Hepatocyte (in vitro differentiated cells): ENCODE measurements at regions not wholly inside any gene's neighbourhood (a gene's known extent, or its start where the extent isn't known, plus 50 kb on each side); places are given as distances from the start of the nearest gene placed in this dataset.

ENCODE experiments used
- DNase-seq: peaks from one replicate; pipeline ENCODE4 v3.0.0-alpha.2; 2016; ENCODE audit warnings: low spot score
- H2AFZ ChIP-seq: fragments of 200-600 bp; sonication (generic); 2 replicates; pipeline ENCODE4 v1.6.0; 2016; ENCODE audit warnings: antibody characterized with exemption, mild to moderate bottlenecking
- H3K27ac ChIP-seq: fragments of 200-600 bp; sonication (generic); 2 replicates; pipeline ENCODE4 v1.5.1; 2016; ENCODE audit warnings: mild to moderate bottlenecking
- H3K27me3 ChIP-seq: fragments of 200-600 bp; sonication (generic); 2 replicates; pipeline ENCODE4 v1.6.1; 2016
- H3K36me3 ChIP-seq: fragments of 200-600 bp; sonication (generic); replicated peaks from 2 replicates; pipeline ENCODE4 v1.5.1; 2016; ENCODE audit warnings: low read depth; ENCODE audit not compliant: insufficient read depth
- H3K4me1 ChIP-seq: fragments of 200-600 bp; sonication (generic); 2 replicates; pipeline ENCODE4 v1.5.1; 2016; ENCODE audit warnings: mild to moderate bottlenecking, moderate library complexity; ENCODE audit not compliant: insufficient read depth
- H3K4me2 ChIP-seq: fragments of 200-600 bp; sonication (generic); 2 replicates; pipeline ENCODE4 v1.6.0; 2016
- H3K4me3 ChIP-seq: fragments of 200-600 bp; sonication (generic); 2 replicates; pipeline ENCODE4 v1.5.1; 2016; ENCODE audit warnings: mild to moderate bottlenecking
- H3K79me2 ChIP-seq: fragments of 200-600 bp; sonication (generic); 2 replicates; pipeline ENCODE4 v1.6.0; 2017; ENCODE audit warnings: mild to moderate bottlenecking
- H3K9me2 ChIP-seq: fragments of 200-600 bp; sonication (generic); replicated peaks from 2 replicates; pipeline ENCODE4 v1.6.0; 2017; ENCODE audit warnings: mild to moderate bottlenecking; ENCODE audit not compliant: insufficient read depth
- H3K9me3 ChIP-seq: fragments of 200-600 bp; sonication (generic); 2 replicates; pipeline ENCODE4 v1.5.1; 2016; ENCODE audit warnings: low read depth, mild to moderate bottlenecking
- H4K20me1 ChIP-seq: fragments of 200-600 bp; sonication (generic); 2 replicates; pipeline ENCODE4 v1.6.0; 2016; ENCODE audit warnings: mild to moderate bottlenecking; ENCODE audit not compliant: insufficient read depth, poor library complexity, severe bottlenecking
- EZH2 ChIP-seq: fragments of 200-600 bp; sonication (generic); IDR thresholded peaks from 2 replicates; pipeline ENCODE4 v1.6.1; 2016; ENCODE audit warnings: antibody characterized with exemption, mild to moderate bottlenecking, borderline replicate concordance
- EZH2phosphoT487 ChIP-seq: fragments of 200-600 bp; sonication (generic); IDR thresholded peaks from one replicate; pipeline ENCODE4 v1.6.1; 2018; ENCODE audit warnings: antibody characterized with exemption, mild to moderate bottlenecking, low read depth, moderate library complexity; ENCODE audit not compliant: unreplicated experiment, severe bottlenecking
- WGBS: methylation state at CpG from one replicate; pipeline ENCODE4 v1.1.6; 2016; ENCODE audit warnings: low lambda C conversion rate; ENCODE audit errors: missing lambda C conversion rate; 5-methylcytosine and 5-hydroxymethylcytosine counted together
- TF ChIP-seq, protein P1 (sequence below): fragments of 200-600 bp; sonication (generic); IDR thresholded peaks from 2 replicates; pipeline ENCODE4 v1.5.1; 2016; ENCODE audit warnings: antibody characterized with exemption, mild to moderate bottlenecking; ENCODE audit not compliant: poor library complexity

DNA sequence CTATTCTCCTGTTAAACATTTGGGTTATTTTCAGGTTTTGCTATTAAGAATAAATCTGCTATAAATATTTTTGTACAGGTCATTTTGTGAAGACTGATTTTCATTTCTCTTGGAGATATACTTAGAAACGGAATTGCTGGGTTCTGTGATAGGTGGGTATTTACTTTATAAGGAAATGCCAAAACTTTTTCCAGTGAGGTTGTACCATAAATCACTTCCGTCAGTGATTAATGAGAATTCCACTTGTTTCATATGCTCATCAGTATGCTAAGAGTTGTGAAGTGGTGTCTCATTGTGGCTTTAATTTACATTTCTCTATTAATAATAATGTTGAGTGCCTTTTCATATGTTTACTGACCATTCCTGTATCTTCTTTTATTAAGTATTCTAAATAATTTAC, 84.0 kb upstream of the KLF14 start:
- no peak for DNase-seq
- no peaks in the 10 kb centered on the region for H3K9me3 ChIP-seq
- H4K20me1 ChIP-seq: no peaks in the 10 kb centered on the region
- TF ChIP-seq EZH2phosphoT487: no peak
- TF ChIP-seq, protein P1, sequence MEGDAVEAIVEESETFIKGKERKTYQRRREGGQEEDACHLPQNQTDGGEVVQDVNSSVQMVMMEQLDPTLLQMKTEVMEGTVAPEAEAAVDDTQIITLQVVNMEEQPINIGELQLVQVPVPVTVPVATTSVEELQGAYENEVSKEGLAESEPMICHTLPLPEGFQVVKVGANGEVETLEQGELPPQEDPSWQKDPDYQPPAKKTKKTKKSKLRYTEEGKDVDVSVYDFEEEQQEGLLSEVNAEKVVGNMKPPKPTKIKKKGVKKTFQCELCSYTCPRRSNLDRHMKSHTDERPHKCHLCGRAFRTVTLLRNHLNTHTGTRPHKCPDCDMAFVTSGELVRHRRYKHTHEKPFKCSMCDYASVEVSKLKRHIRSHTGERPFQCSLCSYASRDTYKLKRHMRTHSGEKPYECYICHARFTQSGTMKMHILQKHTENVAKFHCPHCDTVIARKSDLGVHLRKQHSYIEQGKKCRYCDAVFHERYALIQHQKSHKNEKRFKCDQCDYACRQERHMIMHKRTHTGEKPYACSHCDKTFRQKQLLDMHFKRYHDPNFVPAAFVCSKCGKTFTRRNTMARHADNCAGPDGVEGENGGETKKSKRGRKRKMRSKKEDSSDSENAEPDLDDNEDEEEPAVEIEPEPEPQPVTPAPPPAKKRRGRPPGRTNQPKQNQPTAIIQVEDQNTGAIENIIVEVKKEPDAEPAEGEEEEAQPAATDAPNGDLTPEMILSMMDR: no peak
- H2AFZ ChIP-seq: no peak overlapping the region
- H3K36me3 ChIP-seq: no peaks in the 10 kb centered on the region
- no peaks in the 10 kb centered on the region for H3K79me2 ChIP-seq
- H3K27me3 ChIP-seq: no peaks in the 10 kb centered on the region
- H3K4me1 ChIP-seq: no peaks in the 10 kb centered on the region
- H3K27ac ChIP-seq: no peak overlapping the region
- WGBS: 86% methylated on average over 2 of the region's 2 CpGs
- no peaks in the 10 kb centered on the region for H3K9me2 ChIP-seq
- no peak overlapping the region for H3K4me3 ChIP-seq
- H3K4me2 ChIP-seq: no peak overlapping the region

DNA sequence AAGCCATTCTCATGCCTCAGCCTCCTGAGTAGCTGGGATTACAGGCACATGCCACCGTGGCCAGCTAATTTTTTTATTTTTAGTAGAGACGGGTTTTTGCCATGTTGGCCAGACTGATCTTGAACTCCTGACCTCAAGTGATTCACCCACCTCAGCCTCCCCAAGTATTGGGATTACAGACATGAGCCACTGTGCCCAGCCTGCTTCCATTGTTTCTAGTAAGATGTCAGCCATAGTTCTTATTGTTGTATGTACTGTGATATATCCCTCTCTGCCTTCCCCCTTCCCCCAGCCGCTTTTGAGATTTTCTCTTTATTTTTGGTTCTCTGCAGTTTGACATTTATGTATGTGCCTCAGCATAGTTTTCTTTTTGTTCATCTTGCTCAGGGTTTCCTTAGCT, 87.9 kb upstream of the KLF14 start:
- no peaks in the 10 kb centered on the region for H3K4me1 ChIP-seq
- H3K27me3 ChIP-seq: no peaks in the 10 kb centered on the region
- no peaks in the 10 kb centered on the region for H3K79me2 ChIP-seq
- H4K20me1 ChIP-seq: no peaks in the 10 kb centered on the region
- no peaks in the 10 kb centered on the region for H3K9me2 ChIP-seq
- no peak overlapping the region for H2AFZ ChIP-seq
- H3K4me3 ChIP-seq: no peak overlapping the region
- peaks cover 4% of the 10 kb centered on the region for H3K9me3 ChIP-seq
- TF ChIP-seq EZH2 (no peak), EZH2phosphoT487 (no peak)
- TF ChIP-seq, protein P1: no peak
- 92% methylated on average over 3 of the region's 3 CpGs for WGBS
- H3K27ac ChIP-seq: no peak overlapping the region
- no peak for DNase-seq
- no peaks in the 10 kb centered on the region for H3K36me3 ChIP-seq
- no peak overlapping the region for H3K4me2 ChIP-seq

DNA sequence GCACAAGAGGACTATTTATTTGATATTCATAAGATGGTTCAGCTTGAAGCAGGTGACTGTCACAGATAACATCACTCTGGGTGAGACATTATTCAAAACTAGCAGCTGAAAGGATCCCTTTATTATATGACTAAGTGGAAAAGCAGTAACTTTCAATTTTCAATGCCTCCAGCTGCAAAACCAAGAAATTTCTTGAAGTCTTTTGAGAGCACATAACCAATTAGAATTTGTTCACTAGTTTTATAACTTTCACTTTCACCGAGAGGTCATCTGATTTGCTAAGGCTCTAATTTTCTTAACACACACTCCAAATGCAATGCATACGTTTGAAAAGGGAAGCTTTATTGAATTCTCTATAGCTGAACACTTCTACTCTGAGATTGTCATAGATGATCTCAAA, 88.6 kb upstream of the KLF14 start:
- no peak overlapping the region for H3K4me2 ChIP-seq
- H3K4me1 ChIP-seq: no peaks in the 10 kb centered on the region
- WGBS: 86% methylated on average over 2 of the region's 2 CpGs
- no peaks in the 10 kb centered on the region for H3K27me3 ChIP-seq
- no peaks in the 10 kb centered on the region for H3K79me2 ChIP-seq
- H3K9me3 ChIP-seq: peaks cover 5% of the 10 kb centered on the region
- H4K20me1 ChIP-seq: no peaks in the 10 kb centered on the region
- no peaks in the 10 kb centered on the region for H3K9me2 ChIP-seq
- no peak overlapping the region for H2AFZ ChIP-seq
- no peak for TF ChIP-seq EZH2phosphoT487
- TF ChIP-seq, protein P1: no peak
- TF ChIP-seq EZH2: no peak
- H3K36me3 ChIP-seq: no peaks in the 10 kb centered on the region
- no peak overlapping the region for H3K4me3 ChIP-seq
- no peak for DNase-seq
- no peak overlapping the region for H3K27ac ChIP-seq

DNA sequence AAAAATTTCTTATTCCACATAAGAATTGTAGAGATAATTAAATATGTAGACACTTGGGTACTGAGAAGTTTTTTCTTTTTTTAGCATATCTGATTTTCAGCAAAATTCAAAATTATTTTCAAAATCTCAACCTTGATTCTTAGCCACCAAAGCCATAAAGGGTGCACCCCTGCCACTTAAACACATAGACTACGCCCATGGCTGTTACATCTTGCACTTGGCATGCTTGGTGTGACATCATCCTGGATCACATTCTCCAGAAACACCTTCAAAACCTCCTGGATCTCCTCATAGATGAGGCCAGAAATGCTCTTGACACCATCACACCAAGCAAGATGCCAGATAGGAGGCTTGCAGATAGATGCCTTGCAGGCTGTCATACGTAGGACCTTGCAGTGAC, 89.1 kb upstream of the KLF14 start:
- H3K4me3 ChIP-seq: no peak overlapping the region
- no peak overlapping the region for H2AFZ ChIP-seq
- no peaks in the 10 kb centered on the region for H3K27me3 ChIP-seq
- H3K79me2 ChIP-seq: no peaks in the 10 kb centered on the region
- H3K27ac ChIP-seq: no peak overlapping the region
- TF ChIP-seq, protein P1: no peak
- TF ChIP-seq EZH2 (no peak), EZH2phosphoT487 (no peak)
- no peaks in the 10 kb centered on the region for H4K20me1 ChIP-seq
- no peaks in the 10 kb centered on the region for H3K36me3 ChIP-seq
- DNase-seq: no peak
- 90% methylated on average over 2 of the region's 2 CpGs for WGBS
- peaks cover 5% of the 10 kb centered on the region for H3K9me3 ChIP-seq
- H3K9me2 ChIP-seq: no peaks in the 10 kb centered on the region
- no peaks in the 10 kb centered on the region for H3K4me1 ChIP-seq
- no peak overlapping the region for H3K4me2 ChIP-seq
